ENCODE measurements at regions not wholly inside any gene's neighbourhood (a gene's known extent, or its start where the extent isn't known, plus 50 kb on each side); places are given as distances from the start of the nearest gene placed in this dataset.

DNA sequence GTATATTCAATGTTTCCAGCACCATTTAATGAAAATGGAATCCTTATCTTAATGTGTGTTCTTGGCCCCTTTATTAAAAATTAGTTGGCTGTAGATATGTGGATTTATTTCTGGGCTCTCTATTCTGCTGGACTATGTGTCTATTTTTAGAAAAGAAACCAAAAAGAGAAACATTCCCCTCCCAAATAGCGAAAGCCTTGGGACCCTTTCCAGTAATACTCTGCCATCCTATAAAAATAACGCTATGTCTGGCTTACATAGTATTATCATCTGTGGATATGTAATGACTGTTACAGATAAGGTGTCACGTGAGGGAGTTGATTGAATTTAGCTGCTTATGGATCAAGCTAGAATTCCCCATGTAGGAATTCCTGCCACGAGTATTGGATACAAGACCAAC is 279.3 kb upstream of the KIF2B start:
- TF ChIP-seq CTCF (optimal IDR thresholded peaks at IDR 0.05 in 1 of 3, IDR thresholded peaks at IDR 0.05 in 1 of 3, conservative IDR thresholded peaks at IDR 0.05 in 1 of 3; ENCODE audit: extremely low read depth in 1 of 3, insufficient read depth in 2 of 3, low read length in 3 of 3) (no peak), EZH2 (IDR thresholded peaks at IDR 0.05; ENCODE audit: low read length) (no peak)
